ENCODE measurements at regions not wholly inside any gene's neighbourhood (a gene's known extent, or its start where the extent isn't known, plus 50 kb on each side); places are given as distances from the start of the nearest gene placed in this dataset.

GRCh38 chr21:31429506-31429905, 85.4 kb upstream of the TIAM1 start:
- TF ChIP-seq POLR2A (IDR thresholded peaks at IDR 0.05; ENCODE audit: low read depth, low read length), result no peak
- TF ChIP-seq TAF1 (IDR thresholded peaks at IDR 0.05; ENCODE audit: borderline replicate concordance, low read depth, low read length), result no peak
